GM18505 (cell line): ENCODE measurements at regions not wholly inside any gene's neighbourhood (a gene's known extent, or its start where the extent isn't known, plus 50 kb on each side); places are given as distances from the start of the nearest gene placed in this dataset.

Experiments
- ATAC-seq: cut with Tn5 transposase; IDR thresholded peaks from one replicate; pipeline ENCODE4 v1.9.1; 2021; ENCODE audit not compliant: unreplicated experiment
- POLR2A ChIP-seq: IDR thresholded peaks from 4 replicates; pipeline ENCODE4 v1.6.1; 2011; ENCODE audit warnings: borderline replicate concordance; ENCODE audit not compliant: insufficient read depth, insufficient read length; ENCODE audit errors: extremely low read depth

DNA sequence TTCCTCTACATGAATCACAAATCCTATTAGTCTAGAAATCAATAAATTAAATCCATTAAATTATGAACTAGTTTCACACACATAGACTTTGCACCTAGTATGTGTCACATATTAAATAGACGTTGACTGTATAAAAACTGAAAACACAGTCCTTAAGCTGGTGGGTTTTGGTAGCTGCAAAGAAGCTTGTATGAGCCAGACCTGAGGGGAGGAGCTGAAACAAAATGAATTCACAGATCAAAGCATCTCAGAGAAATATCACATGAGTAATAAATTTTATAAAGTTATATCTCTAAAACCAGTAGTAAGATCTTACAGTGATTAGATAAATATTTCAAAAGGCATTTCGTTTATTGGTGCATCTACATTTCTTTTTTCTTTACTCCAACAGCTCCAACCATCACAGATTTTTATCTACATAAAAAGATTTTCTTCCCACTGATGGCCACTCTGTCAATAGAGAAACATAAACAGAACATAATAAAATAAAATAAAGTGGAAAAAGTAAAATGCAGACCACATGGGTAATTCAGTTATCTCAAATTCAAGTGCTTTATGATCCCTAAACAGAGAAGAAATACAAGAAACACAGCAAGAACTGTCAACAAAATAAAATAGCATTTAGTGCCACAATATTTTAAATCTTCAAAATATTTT lies 420.0 kb upstream of the CYRIA start:
- no peak for TF ChIP-seq POLR2A
- no peak for ATAC-seq

GRCh38 chr2:17084877-17085276 lies 419.2 kb upstream of the CYRIA start:
- no peak for ATAC-seq

DNA sequence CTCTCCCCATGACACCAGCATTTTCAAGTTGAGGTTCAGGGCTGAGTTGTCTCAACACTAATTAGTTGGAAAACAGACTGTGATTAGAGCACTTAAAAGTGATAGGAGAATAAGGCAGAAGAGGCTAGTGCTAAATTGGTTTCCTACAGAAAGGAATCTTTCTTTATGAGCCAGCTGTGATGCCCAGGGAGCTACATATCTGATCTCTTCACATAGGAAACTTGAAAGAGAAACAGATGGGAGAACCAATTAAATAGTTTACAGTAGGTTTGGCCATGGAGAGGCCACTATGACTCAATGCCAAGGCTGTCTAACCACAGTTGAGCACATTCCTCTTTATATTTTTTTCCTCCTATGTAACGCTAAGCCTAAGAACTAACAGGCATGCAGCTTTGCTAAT lies 418.3 kb upstream of the CYRIA start:
- TF ChIP-seq POLR2A, result no peak
- ATAC-seq, result no peak

More at GRCh38 chr2:17084877-17085276, 419.2 kb upstream of the CYRIA start:
- TF ChIP-seq POLR2A, result no peak

- ATAC-seq, result no peak
- no peak for TF ChIP-seq POLR2A
Observed at GRCh38 chr2:17079262-17079661, 413.6 kb upstream of the CYRIA start.

DNA sequence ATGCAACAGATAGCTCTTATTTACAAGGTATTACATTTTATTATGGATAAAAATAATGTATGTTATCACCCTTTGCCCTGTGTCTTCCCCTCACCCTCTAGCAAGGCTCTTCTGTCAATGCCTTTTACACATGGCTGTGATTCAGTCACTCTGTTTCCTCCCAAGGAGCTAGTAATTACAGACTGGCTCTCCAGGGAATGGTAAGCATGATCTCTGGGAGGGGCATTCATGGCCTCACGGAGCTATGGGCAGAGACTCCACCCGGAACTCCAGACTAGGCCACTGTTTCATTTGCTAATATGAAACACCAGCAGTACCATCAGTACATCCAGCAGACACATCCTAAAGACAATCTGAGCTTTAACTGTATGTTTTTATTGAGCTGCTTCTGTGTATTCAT lies 410.9 kb upstream of the CYRIA start:
- TF ChIP-seq POLR2A, result no peak
- no peak for ATAC-seq

DNA sequence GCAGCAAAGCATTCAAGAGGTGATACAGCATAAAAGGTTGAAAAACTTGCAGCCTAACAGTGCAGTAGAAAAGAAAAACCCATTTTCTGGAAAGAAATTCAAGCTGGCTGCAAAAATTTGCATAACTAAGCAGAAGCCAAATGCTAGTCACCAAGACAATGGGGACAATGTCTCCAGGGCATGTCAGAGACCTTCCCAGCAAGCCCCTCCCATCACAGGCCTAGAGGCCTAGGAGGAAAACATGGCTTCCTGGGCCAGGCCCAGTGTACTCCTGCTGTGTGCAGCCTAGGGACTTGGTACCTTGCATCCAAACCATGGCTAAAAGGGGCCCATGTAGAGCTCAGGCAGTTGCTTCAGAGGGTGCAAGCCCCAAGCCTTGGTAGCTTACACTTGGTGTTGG lies 405.1 kb upstream of the CYRIA start:
- ATAC-seq, result no peak
- no peak for TF ChIP-seq POLR2A

DNA sequence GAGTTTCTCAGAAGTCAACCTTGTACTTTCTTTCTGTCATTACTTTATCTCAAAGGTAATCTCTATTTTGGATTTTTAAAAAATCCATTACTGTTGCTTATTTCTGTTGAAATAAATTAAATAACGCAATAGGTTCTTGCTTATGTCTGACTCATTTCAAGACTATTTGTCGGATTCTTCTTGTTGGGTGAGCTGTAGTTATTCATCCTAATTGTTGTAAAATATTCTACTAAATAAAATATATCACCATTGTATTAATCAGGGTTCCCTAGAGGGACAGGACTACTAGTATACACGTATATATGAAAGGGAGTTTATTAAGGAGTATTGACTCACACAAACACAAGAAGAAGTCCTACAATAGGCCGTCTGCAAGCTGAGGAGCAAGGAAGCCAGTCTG lies 403.9 kb upstream of the CYRIA start:
- no peak for ATAC-seq
- TF ChIP-seq POLR2A, result no peak

DNA sequence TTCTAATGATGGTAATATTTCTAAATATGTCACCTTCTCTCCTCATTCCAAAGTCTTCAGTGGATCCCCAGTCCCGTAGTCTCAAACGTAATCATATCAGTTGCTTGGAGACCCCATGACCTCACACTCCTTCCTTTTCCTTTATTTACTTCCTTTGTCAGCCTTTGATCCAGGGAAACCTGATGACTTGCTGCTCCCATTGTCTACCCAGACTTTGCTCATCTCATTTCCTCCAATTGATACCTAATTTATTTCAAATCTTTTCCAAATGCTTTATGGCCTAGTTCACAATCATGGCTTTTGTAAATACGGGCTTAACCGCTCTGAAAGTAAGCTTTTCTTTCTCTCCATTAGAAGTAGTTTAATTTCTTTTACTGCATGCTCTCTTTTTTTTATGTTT lies 402.4 kb upstream of the CYRIA start:
- TF ChIP-seq POLR2A, result no peak
- no peak for ATAC-seq

DNA sequence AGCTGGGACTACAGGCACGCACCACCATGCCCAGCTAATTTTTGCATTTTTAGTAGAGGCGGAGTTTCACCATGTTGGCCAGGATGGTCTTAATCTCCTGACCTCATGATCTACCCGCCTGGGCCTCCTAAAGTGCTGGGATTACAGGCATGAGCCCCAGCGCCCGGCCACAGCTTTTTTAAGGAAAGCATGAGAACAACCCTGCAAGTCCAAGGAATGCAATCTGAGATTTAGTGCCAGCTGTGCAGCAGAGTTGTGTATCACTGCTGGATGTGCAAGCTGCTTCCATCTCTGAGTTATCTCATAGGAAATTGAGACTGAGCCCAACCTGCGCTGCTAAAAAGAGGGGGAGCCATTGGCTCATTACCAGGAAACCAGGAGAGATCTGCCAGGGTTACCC lies 399.9 kb upstream of the CYRIA start:
- no peak for ATAC-seq
- TF ChIP-seq POLR2A, result no peak

DNA sequence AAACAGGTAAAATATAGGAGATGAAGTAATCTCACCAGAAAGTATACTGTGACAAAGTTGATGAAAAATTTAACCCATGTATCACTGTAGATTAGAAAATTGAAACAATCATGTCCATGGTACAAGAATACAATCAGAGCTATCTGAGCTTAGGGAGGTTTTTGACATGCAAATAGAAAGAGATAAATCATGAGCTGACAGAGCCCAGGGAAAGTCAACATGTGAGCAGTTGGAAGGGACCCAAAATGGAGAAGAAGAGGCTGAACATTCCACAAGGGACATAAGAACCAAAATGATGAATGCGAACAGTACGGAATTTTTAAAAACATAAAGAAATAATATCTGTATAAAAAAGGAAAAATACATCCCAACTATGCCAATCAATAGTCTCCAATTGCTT lies 395.4 kb upstream of the CYRIA start:
- no peak for TF ChIP-seq POLR2A
- ATAC-seq, result no peak

GRCh38 chr2:17059458-17059857 lies 393.8 kb upstream of the CYRIA start:
- no peak for ATAC-seq
- no peak for TF ChIP-seq POLR2A

- TF ChIP-seq POLR2A, result no peak
- no peak for ATAC-seq
Observed at GRCh38 chr2:17058772-17059402, 393.3 kb upstream of the CYRIA start.

GRCh38 chr2:17057109-17058017 lies 391.7 kb upstream of the CYRIA start:
- no peak for ATAC-seq

GRCh38 chr2:17056236-17056635 lies 390.6 kb upstream of the CYRIA start:
- no peak for ATAC-seq

More at GRCh38 chr2:17057109-17058017, 391.7 kb upstream of the CYRIA start:
- no peak for TF ChIP-seq POLR2A

More at GRCh38 chr2:17056236-17056635, 390.6 kb upstream of the CYRIA start:
- TF ChIP-seq POLR2A, result no peak
